SK-N-SH (cell line): ENCODE measurements at regions not wholly inside any gene's neighbourhood (a gene's known extent, or its start where the extent isn't known, plus 50 kb on each side); places are given as distances from the start of the nearest gene placed in this dataset.

Experiments
- CTCF ChIA-PET: fragments of 300-600, 350-600 bp; formaldehyde crosslinking; extraction: SDS; loops from one replicate; lab custom pipeline; 2021; lab: Yijun Ruan, JAX
- POLR2A ChIA-PET: fragments of 350-600 bp; sonication (Branson Sonifier 250); formaldehyde crosslinking; extraction: SDS; loops from one replicate; lab custom pipeline; 2020; ENCODE audit warnings: antibody characterized with exemption, inconsistent platforms; lab: Yijun Ruan, JAX
- DNase-seq: peaks from one replicate; pipeline ENCODE4 v3.0.0; 2012
- H2AFZ ChIP-seq: fragments of 200-600 bp; sonication (generic); 2 replicates; pipeline ENCODE4 v1.8.1; 2016; ENCODE audit warnings: antibody characterized with exemption, mild to moderate bottlenecking, low read depth
- H3F3A ChIP-seq: fragments of 200-600 bp; sonication (generic); replicated peaks from 2 replicates; pipeline ENCODE3; 2016; ENCODE audit warnings: antibody characterized with exemption, mild to moderate bottlenecking; ENCODE audit not compliant: insufficient read depth
- H3K27ac ChIP-seq, 2 experiments: fragments of 200-500 bp in 1 of 2; fragments of 200-600 bp in 1 of 2; sonication (Bioruptor generic) in 1 of 2; sonication (generic), shearing (Covaris generic) in 1 of 2; 2 replicates each; pipeline versions ENCODE4 v1.5.1 to v1.6.1; 2014 to 2016; ENCODE audit warnings: low read depth in 2 of 2, inconsistent platforms in 1 of 2, low read length in 1 of 2, mild to moderate bottlenecking in 1 of 2, mixed read lengths in 1 of 2
- H3K27me3 ChIP-seq: fragments of 200-600 bp; sonication (generic), shearing (Covaris generic); 2 replicates; pipeline ENCODE4 v1.6.1; 2016; ENCODE audit warnings: mixed run types; ENCODE audit not compliant: insufficient read depth
- H3K36me3 ChIP-seq, 2 experiments: fragments of 200-500 bp in 1 of 2; fragments of 200-600 bp in 1 of 2; sonication (Bioruptor generic) in 1 of 2; sonication (generic) in 1 of 2; replicated peaks in 1 of 2; 2 replicates each; pipeline versions ENCODE3 to v1.5.1; 2014 to 2016; ENCODE audit warnings: low read length in 1 of 2, mild to moderate bottlenecking in 1 of 2; ENCODE audit not compliant: insufficient read depth in 2 of 2, control insufficient read depth in 1 of 2
- H3K4me1 ChIP-seq, 2 experiments: fragments of 200-500 bp in 1 of 2; fragments of 200-600 bp in 1 of 2; sonication (Bioruptor generic) in 1 of 2; sonication (generic), shearing (Covaris generic) in 1 of 2; 2 replicates each; pipeline versions ENCODE4 v1.5.1 to v1.6.1; 2014 to 2016; ENCODE audit warnings: low read depth in 1 of 2, low read length in 1 of 2, mixed run types in 1 of 2; ENCODE audit not compliant: insufficient read depth in 2 of 2, control insufficient read depth in 1 of 2
- H3K4me2 ChIP-seq: fragments of 200-600 bp; sonication (generic), shearing (Covaris generic); 2 replicates; pipeline ENCODE4 v1.6.1; 2017; ENCODE audit warnings: mixed run types
- H3K4me3 ChIP-seq, 2 experiments: fragments of 200-500 bp in 1 of 2; fragments of 200-600 bp in 1 of 2; sonication (Bioruptor generic) in 1 of 2; sonication (generic), shearing (Covaris generic) in 1 of 2; 2 replicates each; pipeline versions ENCODE4 v1.5.1 to v1.8.1; 2014 to 2016; ENCODE audit warnings: low read depth in 2 of 2, inconsistent platforms in 1 of 2, low read length in 1 of 2, mild to moderate bottlenecking in 1 of 2, mixed read lengths in 1 of 2, moderate library complexity in 1 of 2
- H3K79me2 ChIP-seq: fragments of 200-600 bp; sonication (generic); 2 replicates; pipeline ENCODE4 v1.8.1; 2017; ENCODE audit warnings: mild to moderate bottlenecking; ENCODE audit not compliant: insufficient read depth
- H3K9ac ChIP-seq: fragments of 200-600 bp; sonication (generic); 2 replicates; pipeline ENCODE4 v1.6.1; 2017; ENCODE audit warnings: mixed run types
- H3K9me2 ChIP-seq: fragments of 200-600 bp; sonication (generic); 2 replicates; pipeline ENCODE4 v1.6.1; 2017; ENCODE audit warnings: mixed run types
- H3K9me3 ChIP-seq: fragments of 200-600 bp; sonication (generic); 2 replicates; pipeline ENCODE4 v1.6.1; 2017; ENCODE audit warnings: mixed run types, mild to moderate bottlenecking, moderate library complexity
- H4K20me1 ChIP-seq: fragments of 200-600 bp; sonication (generic); 2 replicates; pipeline ENCODE4 v1.6.1; 2017; ENCODE audit warnings: mild to moderate bottlenecking, mixed run types; ENCODE audit not compliant: insufficient read depth
- CHD2 ChIP-seq: fragments of 150-350 bp; IDR thresholded peaks from 2 replicates; pipeline ENCODE4 v1.6.1; 2018; ENCODE audit warnings: low read length; ENCODE audit not compliant: partially characterized antibody
- ELF1 ChIP-seq: IDR thresholded peaks from 2 replicates; pipeline ENCODE4 v1.4.0; 2012
- FOXJ3 ChIP-seq: sonication (generic); formaldehyde crosslinking; IDR thresholded peaks from 2 replicates; pipeline ENCODE4 v1.5.1; 2020; ENCODE audit warnings: mild to moderate bottlenecking, missing genetic modification reagents
- GATA2 ChIP-seq: sonication (generic); formaldehyde crosslinking; IDR thresholded peaks from 2 replicates; pipeline ENCODE4 v1.5.0; 2020; ENCODE audit warnings: mild to moderate bottlenecking, missing genetic modification reagents
- JUND ChIP-seq: IDR thresholded peaks from 2 replicates; pipeline ENCODE4 v1.4.0; 2012
- RCOR1 ChIP-seq: fragments of 150-350 bp; IDR thresholded peaks from 2 replicates; pipeline ENCODE4 v1.6.1; 2017; ENCODE audit warnings: antibody characterized with exemption, low read length
- TAF1 ChIP-seq: IDR thresholded peaks from 2 replicates; pipeline ENCODE4 v1.6.1; 2012; ENCODE audit warnings: low read depth, mild to moderate bottlenecking, low read length, moderate library complexity, borderline replicate concordance
- TEAD4 ChIP-seq: IDR thresholded peaks from 2 replicates; pipeline ENCODE4 v1.4.0; 2012; ENCODE audit warnings: mild to moderate bottlenecking, borderline replicate concordance; ENCODE audit not compliant: insufficient read depth
- YY1 ChIP-seq: IDR thresholded peaks from 2 replicates; pipeline ENCODE4 v1.4.0; 2012; ENCODE audit warnings: low read depth, mild to moderate bottlenecking
- WGBS: methylation state at CpG from one replicate; pipeline ENCODE4 v1.1.6; 2017; ENCODE audit warnings: low lambda C conversion rate; 5-methylcytosine and 5-hydroxymethylcytosine counted together
- TF ChIP-seq, protein P1 (sequence below): fragments of 200-600 bp; sonication (generic); IDR thresholded peaks from 2 replicates; pipeline ENCODE4 v1.6.1; 2017; ENCODE audit warnings: antibody characterized with exemption, mild to moderate bottlenecking, moderate library complexity
- TF ChIP-seq, protein P2 (sequence below): IDR thresholded peaks from 2 replicates; pipeline ENCODE4 v1.4.0; 2012; ENCODE audit warnings: low read depth, borderline replicate concordance
- TF ChIP-seq, protein P3 (sequence below): fragments of 150-350 bp; IDR thresholded peaks from 2 replicates; pipeline ENCODE4 v1.6.1; 2016; ENCODE audit warnings: mild to moderate bottlenecking, low read depth, low read length

DNA sequence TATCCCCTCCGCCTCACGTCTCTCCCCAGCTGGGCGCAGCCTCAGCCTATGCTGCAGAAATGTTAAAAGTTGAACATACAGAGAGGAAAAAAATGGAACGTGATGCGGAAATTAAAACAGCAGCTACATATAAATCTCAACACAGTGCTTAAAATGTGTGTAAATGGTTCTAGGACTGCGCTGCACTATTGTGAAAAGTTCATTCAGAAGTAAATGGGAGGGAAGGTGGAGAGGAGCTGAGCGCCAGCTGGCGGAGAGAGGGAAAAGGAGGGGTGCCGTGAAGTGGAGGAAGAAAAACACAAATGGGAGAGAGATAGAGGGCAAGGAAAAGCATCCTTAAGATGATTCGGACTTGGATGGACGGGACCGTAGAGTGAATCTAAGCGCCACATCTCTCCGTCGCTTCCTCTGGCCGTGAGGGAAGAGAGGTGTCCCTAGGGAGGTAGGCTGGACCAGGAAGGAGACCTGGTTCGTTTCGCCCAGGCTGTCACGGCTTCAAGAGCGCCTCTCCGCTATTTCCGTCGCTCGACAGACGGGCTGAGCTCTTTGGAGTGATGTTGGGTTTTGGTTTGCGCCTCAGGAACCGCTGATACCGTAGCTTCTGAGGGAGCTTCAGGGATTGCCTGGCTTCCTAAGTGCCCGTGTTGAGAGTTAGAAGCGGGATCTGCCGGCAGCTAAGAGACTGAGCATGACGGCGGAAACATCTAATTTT is 113.7 kb downstream of the TRIM27 start:
- peak overlapping the region; percentile 65 for H3K4me2 ChIP-seq
- no peaks in the 10 kb centered on the region for H3K79me2 ChIP-seq
- H3K36me3 ChIP-seq: no peaks in the 10 kb centered on the region
- peaks cover 82% of the 10 kb centered on the region for H3K27me3 ChIP-seq
- no peaks in the 10 kb centered on the region for H3F3A ChIP-seq
- WGBS: 4% methylated on average over 21 of the region's 33 CpGs
- H3K9me3 ChIP-seq: no peaks in the 10 kb centered on the region
- no peak overlapping the region for H3K27ac ChIP-seq
- CTCF ChIA-PET: interaction anchor here (0.6 to 1.3 kb wide), 2 partner anchors 15 to 82 kb away, joined by 3 to 4 read pairs; no protein-coding TSS in a partner anchor
- H3K4me3 ChIP-seq: peak overlapping the region; percentile 19 to 40
- H3K9ac ChIP-seq: no peak overlapping the region
- H4K20me1 ChIP-seq: no peaks in the 10 kb centered on the region
- no peaks in the 10 kb centered on the region for H3K9me2 ChIP-seq
- peak overlapping the region; percentile 50 for H2AFZ ChIP-seq
- DNase-seq: no peak
- H3K4me1 ChIP-seq: peaks cover 0 to 12% of the 10 kb centered on the region in 2 experiments; a peak in 1 of 4 replicates
- POLR2A ChIA-PET: interaction anchor here (1.0 kb wide), 1 partner anchor 10 kb away, joined by 5 read pairs; no protein-coding TSS in a partner anchor
- TF ChIP-seq, protein P1, sequence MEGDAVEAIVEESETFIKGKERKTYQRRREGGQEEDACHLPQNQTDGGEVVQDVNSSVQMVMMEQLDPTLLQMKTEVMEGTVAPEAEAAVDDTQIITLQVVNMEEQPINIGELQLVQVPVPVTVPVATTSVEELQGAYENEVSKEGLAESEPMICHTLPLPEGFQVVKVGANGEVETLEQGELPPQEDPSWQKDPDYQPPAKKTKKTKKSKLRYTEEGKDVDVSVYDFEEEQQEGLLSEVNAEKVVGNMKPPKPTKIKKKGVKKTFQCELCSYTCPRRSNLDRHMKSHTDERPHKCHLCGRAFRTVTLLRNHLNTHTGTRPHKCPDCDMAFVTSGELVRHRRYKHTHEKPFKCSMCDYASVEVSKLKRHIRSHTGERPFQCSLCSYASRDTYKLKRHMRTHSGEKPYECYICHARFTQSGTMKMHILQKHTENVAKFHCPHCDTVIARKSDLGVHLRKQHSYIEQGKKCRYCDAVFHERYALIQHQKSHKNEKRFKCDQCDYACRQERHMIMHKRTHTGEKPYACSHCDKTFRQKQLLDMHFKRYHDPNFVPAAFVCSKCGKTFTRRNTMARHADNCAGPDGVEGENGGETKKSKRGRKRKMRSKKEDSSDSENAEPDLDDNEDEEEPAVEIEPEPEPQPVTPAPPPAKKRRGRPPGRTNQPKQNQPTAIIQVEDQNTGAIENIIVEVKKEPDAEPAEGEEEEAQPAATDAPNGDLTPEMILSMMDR: peak; percentile 28; the same call in 1 of the 2 replicates
- TF ChIP-seq, protein P2, sequence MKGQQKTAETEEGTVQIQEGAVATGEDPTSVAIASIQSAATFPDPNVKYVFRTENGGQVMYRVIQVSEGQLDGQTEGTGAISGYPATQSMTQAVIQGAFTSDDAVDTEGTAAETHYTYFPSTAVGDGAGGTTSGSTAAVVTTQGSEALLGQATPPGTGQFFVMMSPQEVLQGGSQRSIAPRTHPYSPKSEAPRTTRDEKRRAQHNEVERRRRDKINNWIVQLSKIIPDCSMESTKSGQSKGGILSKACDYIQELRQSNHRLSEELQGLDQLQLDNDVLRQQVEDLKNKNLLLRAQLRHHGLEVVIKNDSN: no peak
- TF ChIP-seq GATA2 (CRISPR knock-in tag) (no peak), YY1 (no peak), ELF1 (no peak), TAF1 (no peak)

DNA sequence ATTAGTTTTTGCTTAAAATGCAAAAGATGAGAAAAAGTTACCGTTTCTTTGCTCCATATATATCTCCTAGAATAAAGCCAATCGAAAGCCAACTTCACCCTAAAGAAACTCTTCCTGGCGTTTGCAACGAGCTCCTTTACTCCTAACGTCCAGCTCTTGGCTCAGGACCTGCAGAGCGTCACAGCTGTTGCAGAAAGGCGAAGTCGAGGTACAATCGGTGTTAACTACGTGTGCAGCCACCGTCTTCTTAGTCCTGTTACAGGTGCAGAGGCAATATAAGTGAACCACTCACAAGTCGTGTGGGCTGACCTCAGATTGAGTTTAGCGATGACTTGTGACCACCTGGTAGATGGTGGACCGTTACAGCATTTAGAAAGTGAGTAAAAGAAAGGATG is 113.1 kb downstream of the TRIM27 start:
- CTCF ChIA-PET: interaction anchor here (0.6 to 1.3 kb wide), 2 partner anchors 15 to 82 kb away, joined by 3 to 4 read pairs; no protein-coding TSS in a partner anchor
- H2AFZ ChIP-seq: no peak overlapping the region; the same call in 1 of the 2 replicates
- H3K9me2 ChIP-seq: no peaks in the 10 kb centered on the region
- H3K9ac ChIP-seq: no peak overlapping the region
- H3K4me3 ChIP-seq: peak overlapping the region; percentile 19 to 40; a peak in 2 of 4 replicates
- peaks cover 88% of the 10 kb centered on the region for H3K27me3 ChIP-seq
- WGBS: 4% methylated on average over 13 of the region's 14 CpGs
- H3K36me3 ChIP-seq: no peaks in the 10 kb centered on the region
- no peak for TF ChIP-seq RCOR1
- no peak for TF ChIP-seq TEAD4
- TF ChIP-seq, protein P2: no peak
- TF ChIP-seq, protein P3, sequence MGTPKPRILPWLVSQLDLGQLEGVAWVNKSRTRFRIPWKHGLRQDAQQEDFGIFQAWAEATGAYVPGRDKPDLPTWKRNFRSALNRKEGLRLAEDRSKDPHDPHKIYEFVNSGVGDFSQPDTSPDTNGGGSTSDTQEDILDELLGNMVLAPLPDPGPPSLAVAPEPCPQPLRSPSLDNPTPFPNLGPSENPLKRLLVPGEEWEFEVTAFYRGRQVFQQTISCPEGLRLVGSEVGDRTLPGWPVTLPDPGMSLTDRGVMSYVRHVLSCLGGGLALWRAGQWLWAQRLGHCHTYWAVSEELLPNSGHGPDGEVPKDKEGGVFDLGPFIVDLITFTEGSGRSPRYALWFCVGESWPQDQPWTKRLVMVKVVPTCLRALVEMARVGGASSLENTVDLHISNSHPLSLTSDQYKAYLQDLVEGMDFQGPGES: no peak
- no peak for TF ChIP-seq JUND
- no peak for TF ChIP-seq TAF1
- no peak for TF ChIP-seq CHD2
- TF ChIP-seq GATA2 (CRISPR knock-in tag): no peak
- no peak for TF ChIP-seq FOXJ3 (CRISPR knock-in tag)
- H3F3A ChIP-seq: no peaks in the 10 kb centered on the region
- no peaks in the 10 kb centered on the region for H3K79me2 ChIP-seq
- H3K4me1 ChIP-seq: peaks cover 0 to 12% of the 10 kb centered on the region in 2 experiments; a peak in 1 of 4 replicates
- DNase-seq: no peak
- no peaks in the 10 kb centered on the region for H4K20me1 ChIP-seq
- POLR2A ChIA-PET: interaction anchor here (1.0 kb wide), 1 partner anchor 10 kb away, joined by 5 read pairs; no protein-coding TSS in a partner anchor
- H3K4me2 ChIP-seq: peak overlapping the region; percentile 65
- H3K27ac ChIP-seq: no peak overlapping the region
- no peaks in the 10 kb centered on the region for H3K9me3 ChIP-seq
